Activated naive CD4-positive, alpha-beta T cell treated with anti-CD3 and anti-CD28 coated beads, Interleukin-2, amount 50 U/mL, for 72 hours (primary cell): ENCODE measurements at regions not wholly inside any gene's neighbourhood (a gene's known extent, or its start where the extent isn't known, plus 50 kb on each side); places are given as distances from the start of the nearest gene placed in this dataset.
"Not testable (repeated sequence)": the region's sequence is repeated elsewhere in the genome, so short reads cannot be mapped to it uniquely, and the experiment has no call there.

Experiments
- ATAC-seq, 2 donors: fragments of 150-1000 bp; cut with Tn5 transposase; 2 replicates each; pipeline ENCODE4 v1.10.0; 2021; ENCODE audit warnings: mild to moderate bottlenecking in 2 of 2, moderate library complexity in 2 of 2
- DNase-seq, 2 donors: peaks; one replicate each; pipeline ENCODE4 v3.0.0; 2021 to 2022; ENCODE audit warnings: low spot score in 2 of 2
- H3K27ac Mint-ChIP-seq, 2 donors: one replicate each; pipeline ENCODE4 v1.8.0; 2022; ENCODE audit warnings: mild to moderate bottlenecking in 2 of 2, mixed read lengths in 2 of 2
- H3K36me3 Mint-ChIP-seq, 2 donors: one replicate each; pipeline ENCODE4 v1.8.0; 2022; ENCODE audit warnings: mixed read lengths in 2 of 2
- H3K9me3 Mint-ChIP-seq, 2 donors: one replicate each; pipeline ENCODE4 v1.8.0; 2022; ENCODE audit warnings: mixed read lengths in 2 of 2

DNA sequence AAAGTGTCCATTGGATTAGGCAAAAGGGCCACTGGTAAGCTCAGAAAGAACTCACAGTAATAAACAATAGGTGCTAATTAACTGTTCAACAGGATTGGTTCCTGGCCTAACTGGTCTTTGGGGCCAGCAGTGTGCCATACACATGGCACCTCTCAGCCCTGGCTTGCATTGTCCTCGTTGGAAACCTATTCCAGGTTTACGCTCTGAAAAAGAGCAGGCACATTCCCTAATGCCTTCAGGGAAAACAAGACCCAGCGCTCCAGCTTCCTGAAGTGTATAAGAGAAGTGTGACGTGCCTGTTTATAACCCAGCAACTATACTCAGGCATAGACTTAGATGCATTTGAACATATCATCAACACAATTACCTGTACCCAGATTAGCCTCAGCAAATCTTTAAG is 51.9 kb upstream of the RBM47 start:
- peaks cover 0 to 12% of the 10 kb centered on the region in 2 donors for H3K36me3 Mint-ChIP-seq
- ATAC-seq (no peak), DNase-seq (no peak)
- peaks cover 0 to 4% of the 10 kb centered on the region in 2 donors for H3K9me3 Mint-ChIP-seq
- no peak overlapping the region for H3K27ac Mint-ChIP-seq

DNA sequence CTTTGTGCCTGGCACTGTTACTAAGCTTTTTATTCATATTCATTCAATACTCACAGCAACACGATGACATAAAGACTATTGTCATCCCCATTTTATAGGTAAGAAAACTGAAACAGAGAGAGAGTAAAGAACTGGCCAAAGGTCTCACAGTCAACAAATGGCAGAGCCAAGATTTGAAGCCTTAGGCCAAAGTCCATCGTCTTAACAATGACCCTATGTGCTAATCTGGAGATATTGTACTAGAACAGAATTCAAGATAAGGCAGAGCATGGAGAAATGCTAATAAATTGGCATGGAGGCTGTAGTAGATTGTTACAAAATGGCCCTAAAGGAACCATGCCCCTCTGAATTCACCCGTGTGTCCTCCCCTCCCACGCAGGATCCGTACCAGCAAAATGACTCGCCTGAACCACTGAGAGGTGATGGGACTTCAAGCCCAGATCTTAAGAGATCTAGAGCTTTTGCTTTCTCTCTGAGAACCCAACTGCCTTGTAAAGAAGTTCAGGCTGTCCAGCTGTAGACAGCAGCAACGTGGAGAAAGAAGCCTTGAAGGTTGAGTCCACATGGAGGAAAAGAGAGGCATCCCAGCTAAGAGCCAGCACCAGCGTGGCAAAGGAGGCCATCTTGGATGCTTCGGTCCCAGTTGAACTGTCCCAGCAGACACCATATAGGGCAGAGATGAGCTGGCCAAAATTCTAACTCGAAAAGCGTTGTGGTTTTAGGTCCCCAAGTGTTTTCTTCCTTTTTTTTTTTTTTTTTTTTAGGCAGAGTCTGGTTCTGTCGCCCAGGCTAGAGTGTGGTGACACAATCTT is 52.8 kb upstream of the RBM47 start:
- peaks cover 0 to 4% of the 10 kb centered on the region in 2 donors for H3K9me3 Mint-ChIP-seq
- H3K36me3 Mint-ChIP-seq, result peaks cover 0 to 12% of the 10 kb centered on the region in 2 donors
- ATAC-seq (peak; percentile 59 to 74), DNase-seq (no peak)
- no peak overlapping the region for H3K27ac Mint-ChIP-seq

DNA sequence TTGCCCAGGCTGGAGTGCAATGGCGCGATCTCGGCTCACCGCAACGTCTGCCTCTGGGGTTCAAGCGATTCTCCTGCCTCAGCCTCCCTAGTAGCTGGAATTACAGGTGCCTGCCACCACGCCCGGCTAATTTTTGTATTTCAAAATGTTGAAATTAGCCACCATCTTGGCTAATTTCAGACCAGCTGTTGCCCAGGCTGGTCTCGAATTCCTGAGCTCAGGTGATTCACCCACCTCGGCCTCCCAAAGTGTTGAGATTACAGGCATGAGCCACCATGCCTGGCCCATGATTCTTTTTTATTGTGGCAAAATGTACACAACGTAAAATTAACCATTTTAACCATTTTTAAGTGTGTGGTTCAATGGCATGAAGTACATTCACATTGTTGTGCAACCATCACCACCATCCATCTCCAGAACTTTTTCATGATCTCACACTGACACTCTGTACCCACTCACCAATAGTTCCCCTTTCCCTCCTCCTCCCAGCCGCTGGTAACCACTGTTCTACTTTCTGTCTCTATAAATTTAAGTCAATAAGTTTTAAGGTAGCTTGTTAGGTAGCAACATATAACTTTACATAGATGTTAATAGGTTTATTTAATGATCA is 54.0 kb upstream of the RBM47 start:
- H3K27ac Mint-ChIP-seq, ATAC-seq, DNase-seq, H3K9me3 Mint-ChIP-seq: not testable (repeated sequence)
- peaks cover 0 to 12% of the 10 kb centered on the region in 2 donors for H3K36me3 Mint-ChIP-seq

DNA sequence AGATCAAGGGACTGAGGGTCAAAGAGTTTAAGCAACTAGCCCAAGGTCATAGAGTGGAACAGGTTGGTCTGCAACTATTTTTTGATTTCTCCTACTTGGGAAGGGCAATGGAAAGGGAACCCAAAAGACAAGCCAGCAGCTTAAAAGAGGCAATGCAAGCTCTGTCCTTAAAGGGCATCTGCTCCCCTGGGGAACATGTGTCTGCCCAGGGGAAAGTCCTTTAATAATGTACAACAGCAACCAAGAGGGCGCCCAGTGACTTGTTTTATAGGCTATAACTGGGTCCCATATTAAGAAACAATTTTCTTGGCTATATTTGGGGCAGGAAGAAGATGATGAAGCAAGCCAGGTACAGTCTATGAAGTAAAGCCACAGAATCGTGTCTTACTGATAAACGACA is 54.7 kb upstream of the RBM47 start:
- H3K27ac Mint-ChIP-seq, result no peak overlapping the region
- H3K9me3 Mint-ChIP-seq, result peaks cover 0 to 4% of the 10 kb centered on the region in 2 donors
- peaks cover 0 to 12% of the 10 kb centered on the region in 2 donors for H3K36me3 Mint-ChIP-seq
- no peak for DNase-seq
- ATAC-seq, result no peak

DNA sequence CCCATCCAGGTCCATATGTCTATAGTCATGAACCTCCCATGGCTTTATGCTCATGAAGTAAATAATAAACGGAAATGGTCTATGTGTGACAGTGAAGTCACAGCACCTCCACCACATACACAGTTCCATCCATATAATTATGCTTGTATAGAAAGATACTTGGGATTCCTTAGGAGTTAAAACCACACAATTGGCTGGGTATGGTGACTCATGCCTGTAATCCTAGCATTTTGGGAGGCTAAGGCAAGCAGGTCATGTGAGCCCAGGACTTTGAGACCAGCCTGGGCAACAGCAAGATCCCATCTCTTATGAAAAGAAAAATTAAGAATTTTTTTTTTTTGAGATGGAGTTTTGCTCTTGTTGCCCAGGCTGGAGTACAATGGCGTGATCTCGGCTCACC is 55.6 kb upstream of the RBM47 start:
- Mint-ChIP-seq H3K27ac (no peak overlapping the region), H3K9me3 (peaks cover 0 to 4% of the 10 kb centered on the region in 2 donors), H3K36me3 (peaks cover 0 to 12% of the 10 kb centered on the region in 2 donors)
- DNase-seq, result no peak
- ATAC-seq, result no peak

DNA sequence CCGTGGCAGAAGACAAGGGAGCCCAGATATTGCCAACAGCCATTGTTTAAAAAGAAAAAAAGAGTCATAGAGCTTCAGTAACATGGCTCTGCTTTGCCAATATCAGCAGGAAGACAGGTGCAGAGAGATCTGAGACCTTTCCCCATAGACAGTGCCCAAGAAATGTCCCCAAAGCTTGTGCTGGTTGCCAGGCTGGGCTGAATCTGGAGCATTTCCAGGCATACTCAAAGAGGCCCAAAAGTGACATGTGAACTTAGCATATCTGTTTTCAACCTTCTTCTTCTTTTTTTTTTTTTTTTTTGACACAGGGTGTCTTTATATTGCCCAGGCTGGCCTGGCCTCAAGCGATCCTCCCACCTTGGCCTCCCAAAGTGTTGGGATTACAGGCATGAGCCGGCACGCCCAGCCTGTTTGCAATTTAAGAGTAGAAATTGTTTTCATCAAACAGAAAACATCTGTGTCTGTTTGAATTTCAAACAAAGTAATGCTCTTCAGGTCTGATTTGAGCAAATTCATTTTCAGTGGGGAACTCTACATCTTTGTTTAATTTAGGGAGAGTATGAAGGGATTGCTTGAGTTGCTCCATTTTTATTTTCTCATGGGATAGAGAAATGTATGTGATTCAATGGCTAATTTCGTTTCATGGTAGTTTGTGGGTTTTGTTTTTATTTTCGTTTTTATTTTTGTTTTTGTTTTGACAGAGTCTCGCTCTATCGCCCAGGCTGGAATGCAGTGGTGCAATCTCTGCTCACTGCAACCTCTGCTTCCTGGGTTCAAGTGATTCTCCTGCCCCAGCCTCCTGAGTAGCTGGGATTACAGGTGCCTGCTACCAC is 56.6 kb upstream of the RBM47 start:
- DNase-seq, result no peak
- ATAC-seq, result no peak
- Mint-ChIP-seq H3K36me3 (peaks cover 0 to 19% of the 10 kb centered on the region in 2 donors), H3K9me3 (peaks cover 0 to 4% of the 10 kb centered on the region in 2 donors), H3K27ac (no peak overlapping the region)

DNA sequence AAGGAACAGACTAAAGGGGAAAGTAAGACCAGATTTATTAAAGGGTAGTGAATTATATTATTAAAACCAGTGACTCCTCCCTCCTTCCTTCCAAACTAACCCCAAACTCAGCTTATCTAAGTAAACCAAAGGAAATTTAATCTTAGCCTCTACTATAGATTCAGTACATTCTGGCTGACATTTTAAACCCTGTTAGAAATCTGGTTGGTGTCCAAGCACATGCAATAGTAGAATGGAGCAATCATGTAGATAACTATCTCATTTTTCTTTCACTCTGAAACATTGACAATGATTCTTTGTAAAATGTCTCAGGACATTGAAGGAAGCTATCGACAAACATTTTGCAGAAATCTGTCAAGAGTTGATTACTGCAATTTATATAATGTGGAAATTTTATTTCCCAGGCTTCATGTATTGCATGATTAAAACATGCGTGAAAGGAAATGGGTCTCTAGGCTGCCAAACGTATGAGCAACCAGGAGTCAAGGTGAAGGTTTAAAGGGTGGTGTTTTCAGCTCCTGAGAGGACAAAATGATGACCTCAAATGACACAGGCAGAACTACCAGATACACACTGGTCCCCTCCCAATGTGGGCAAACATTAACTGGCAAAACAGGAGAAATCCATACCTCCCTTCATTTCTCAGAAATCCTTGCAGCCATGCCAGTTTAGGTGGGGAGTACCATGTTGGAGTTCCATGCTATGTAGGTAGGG is 58.2 kb upstream of the RBM47 start:
- no peak for DNase-seq
- peaks cover 0 to 13% of the 10 kb centered on the region in 2 donors for H3K36me3 Mint-ChIP-seq
- ATAC-seq, result peak; percentile 12 to 15
- H3K9me3 Mint-ChIP-seq, result peaks cover 0 to 4% of the 10 kb centered on the region in 2 donors
- peak overlapping the region; percentile 38 to 94 for H3K27ac Mint-ChIP-seq

DNA sequence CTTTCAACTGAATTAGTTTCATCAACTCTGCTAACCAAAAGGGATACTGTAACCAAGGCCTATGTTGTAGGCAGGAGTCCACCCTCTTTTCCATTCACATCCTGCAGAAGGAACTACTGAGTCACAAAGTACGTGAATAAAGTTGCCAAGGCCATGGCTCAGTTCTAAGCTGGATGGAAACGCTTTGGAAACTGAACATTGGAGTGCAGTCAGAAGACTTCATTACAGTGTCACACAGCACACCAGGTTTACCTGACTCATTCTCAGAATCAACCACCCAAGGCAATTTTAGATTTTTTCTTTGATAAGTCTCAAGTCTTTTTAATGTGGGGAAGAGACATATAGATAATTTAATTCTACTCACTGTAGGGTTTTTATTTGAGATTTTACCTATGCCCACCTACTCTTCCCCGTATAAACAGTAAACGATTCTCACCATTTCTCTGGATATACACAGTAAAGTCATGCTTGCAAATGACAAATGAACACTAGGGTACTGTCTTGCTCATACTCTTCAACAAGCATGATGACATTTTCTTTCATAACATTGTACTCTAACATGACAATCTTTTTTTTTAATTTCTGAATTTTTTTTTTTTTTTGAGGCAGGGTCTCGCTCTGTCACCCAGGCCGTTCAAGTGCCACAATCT is 58.9 kb upstream of the RBM47 start:
- H3K36me3 Mint-ChIP-seq, result peaks cover 0 to 12% of the 10 kb centered on the region in 2 donors
- peak; percentile 98 for ATAC-seq
- H3K9me3 Mint-ChIP-seq, result peaks cover 0 to 4% of the 10 kb centered on the region in 2 donors
- peak overlapping the region; percentile 38 to 94 for H3K27ac Mint-ChIP-seq
- DNase-seq, result peak in 1 of 2 donors; percentile 25

DNA sequence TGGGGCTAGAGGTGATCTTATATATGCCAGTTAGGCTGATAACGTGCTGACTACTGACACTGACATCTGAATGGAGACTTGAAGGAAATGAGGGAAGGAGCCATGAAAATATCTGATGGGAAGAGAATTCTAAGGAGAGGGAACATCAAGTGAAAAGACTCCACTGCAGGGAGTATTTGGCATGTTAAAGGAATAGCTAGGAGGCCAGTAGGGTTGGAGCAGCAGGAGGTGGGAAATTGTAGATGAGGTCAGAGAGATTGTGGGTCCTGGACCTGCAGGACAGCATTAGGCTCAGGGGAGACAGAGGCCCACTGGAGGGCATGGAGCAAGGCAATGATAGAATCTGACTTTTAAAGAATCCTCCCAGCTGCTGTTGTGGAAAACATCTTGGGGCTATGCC is 55.8 kb upstream of the NSUN7 start:
- ATAC-seq, result no peak
- Mint-ChIP-seq H3K27ac (no peak overlapping the region), H3K9me3 (no peaks in the 10 kb centered on the region), H3K36me3 (peaks cover 0 to 12% of the 10 kb centered on the region in 2 donors)
- no peak for DNase-seq

DNA sequence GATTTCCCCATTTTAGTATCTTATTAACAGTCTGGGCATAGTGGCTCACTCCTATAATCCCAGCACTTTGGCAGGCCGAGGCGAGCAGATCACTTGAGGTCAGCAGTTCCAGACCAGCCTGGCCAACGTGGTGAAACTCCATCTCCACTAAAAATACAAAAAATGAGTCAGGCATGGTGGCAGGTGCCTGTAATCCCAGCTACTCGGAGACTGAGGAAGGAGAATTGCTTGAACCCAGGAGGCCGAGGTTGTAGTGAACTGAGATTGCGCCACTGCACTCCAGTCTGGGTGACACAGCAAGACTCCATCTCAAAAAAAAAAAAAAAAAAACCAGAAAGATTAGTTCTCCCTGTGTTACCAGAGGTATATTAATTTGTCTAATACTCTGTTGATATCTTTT is 52.3 kb upstream of the NSUN7 start:
- H3K27ac Mint-ChIP-seq, H3K36me3 Mint-ChIP-seq, ATAC-seq, H3K9me3 Mint-ChIP-seq, DNase-seq: not testable (repeated sequence)

DNA sequence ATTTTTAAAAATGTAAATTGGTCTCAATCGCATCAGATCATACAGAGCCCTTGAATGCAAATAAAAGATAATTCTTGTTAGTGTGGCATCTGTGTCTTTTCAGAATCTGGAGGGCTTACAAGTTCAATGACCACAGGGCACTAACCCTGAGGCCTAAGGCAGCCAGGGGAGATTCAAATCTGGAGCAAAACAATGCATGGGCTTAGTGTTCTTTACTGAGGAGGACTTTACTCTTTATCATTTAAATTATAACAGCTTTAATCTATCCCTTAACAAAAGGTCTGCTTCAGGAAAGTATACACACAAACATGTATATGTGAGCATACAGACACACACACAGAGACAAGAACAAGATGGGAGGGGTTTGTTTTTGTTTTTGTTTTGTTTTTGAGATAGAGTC is 51.0 kb upstream of the NSUN7 start:
- Mint-ChIP-seq H3K36me3 (peaks cover 0 to 5% of the 10 kb centered on the region in 2 donors), H3K27ac (no peak overlapping the region), H3K9me3 (no peaks in the 10 kb centered on the region)
- ATAC-seq, result no peak
- DNase-seq, result no peak

DNA sequence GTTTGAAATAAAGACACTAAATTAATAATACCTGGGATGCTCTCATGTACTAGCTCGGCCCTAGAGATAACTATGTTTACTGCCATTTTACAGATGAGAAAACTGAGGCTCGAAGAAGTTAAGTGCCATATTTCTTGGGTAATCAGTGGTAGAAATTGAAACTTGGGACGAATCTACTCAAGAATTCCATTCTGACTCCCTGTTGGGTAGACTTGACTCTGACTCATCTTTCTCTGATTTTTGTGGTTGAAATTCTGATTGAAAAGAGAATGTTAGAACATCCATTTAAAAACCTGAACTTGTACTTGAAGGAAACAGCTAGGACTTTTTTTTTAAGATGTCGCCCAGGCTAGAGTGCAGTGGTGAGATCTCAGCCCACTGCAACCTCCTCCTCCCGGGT is 50.1 kb upstream of the NSUN7 start:
- DNase-seq (no peak), ATAC-seq (peak; percentile 72 to 74)
- Mint-ChIP-seq H3K9me3 (no peaks in the 10 kb centered on the region), H3K27ac (peak overlapping the region; percentile 10 to 27), H3K36me3 (peaks cover 0 to 5% of the 10 kb centered on the region in 2 donors)
